Hepatocyte (in vitro differentiated cells): ENCODE measurements at regions not wholly inside any gene's neighbourhood (a gene's known extent, or its start where the extent isn't known, plus 50 kb on each side); places are given as distances from the start of the nearest gene placed in this dataset.

Experiments used
- DNase-seq: peaks from one replicate; pipeline ENCODE4 v3.0.0-alpha.2; 2016; ENCODE audit warnings: low spot score
- H2AFZ ChIP-seq: fragments of 200-600 bp; sonication (generic); 2 replicates; pipeline ENCODE4 v1.6.0; 2016; ENCODE audit warnings: antibody characterized with exemption, mild to moderate bottlenecking
- H3K27ac ChIP-seq: fragments of 200-600 bp; sonication (generic); 2 replicates; pipeline ENCODE4 v1.5.1; 2016; ENCODE audit warnings: mild to moderate bottlenecking
- H3K27me3 ChIP-seq: fragments of 200-600 bp; sonication (generic); 2 replicates; pipeline ENCODE4 v1.6.1; 2016
- H3K36me3 ChIP-seq: fragments of 200-600 bp; sonication (generic); replicated peaks from 2 replicates; pipeline ENCODE4 v1.5.1; 2016; ENCODE audit warnings: low read depth; ENCODE audit not compliant: insufficient read depth
- H3K4me1 ChIP-seq: fragments of 200-600 bp; sonication (generic); 2 replicates; pipeline ENCODE4 v1.5.1; 2016; ENCODE audit warnings: mild to moderate bottlenecking, moderate library complexity; ENCODE audit not compliant: insufficient read depth
- H3K4me2 ChIP-seq: fragments of 200-600 bp; sonication (generic); 2 replicates; pipeline ENCODE4 v1.6.0; 2016
- H3K4me3 ChIP-seq: fragments of 200-600 bp; sonication (generic); 2 replicates; pipeline ENCODE4 v1.5.1; 2016; ENCODE audit warnings: mild to moderate bottlenecking
- H3K79me2 ChIP-seq: fragments of 200-600 bp; sonication (generic); 2 replicates; pipeline ENCODE4 v1.6.0; 2017; ENCODE audit warnings: mild to moderate bottlenecking
- H3K9me2 ChIP-seq: fragments of 200-600 bp; sonication (generic); replicated peaks from 2 replicates; pipeline ENCODE4 v1.6.0; 2017; ENCODE audit warnings: mild to moderate bottlenecking; ENCODE audit not compliant: insufficient read depth
- H3K9me3 ChIP-seq: fragments of 200-600 bp; sonication (generic); 2 replicates; pipeline ENCODE4 v1.5.1; 2016; ENCODE audit warnings: low read depth, mild to moderate bottlenecking
- H4K20me1 ChIP-seq: fragments of 200-600 bp; sonication (generic); 2 replicates; pipeline ENCODE4 v1.6.0; 2016; ENCODE audit warnings: mild to moderate bottlenecking; ENCODE audit not compliant: insufficient read depth, poor library complexity, severe bottlenecking
- EZH2 ChIP-seq: fragments of 200-600 bp; sonication (generic); IDR thresholded peaks from 2 replicates; pipeline ENCODE4 v1.6.1; 2016; ENCODE audit warnings: antibody characterized with exemption, mild to moderate bottlenecking, borderline replicate concordance
- EZH2phosphoT487 ChIP-seq: fragments of 200-600 bp; sonication (generic); IDR thresholded peaks from one replicate; pipeline ENCODE4 v1.6.1; 2018; ENCODE audit warnings: antibody characterized with exemption, mild to moderate bottlenecking, low read depth, moderate library complexity; ENCODE audit not compliant: unreplicated experiment, severe bottlenecking
- WGBS: methylation state at CpG from one replicate; pipeline ENCODE4 v1.1.6; 2016; ENCODE audit warnings: low lambda C conversion rate; ENCODE audit errors: missing lambda C conversion rate; 5-methylcytosine and 5-hydroxymethylcytosine counted together
- TF ChIP-seq, protein P1 (sequence below): fragments of 200-600 bp; sonication (generic); IDR thresholded peaks from 2 replicates; pipeline ENCODE4 v1.5.1; 2016; ENCODE audit warnings: antibody characterized with exemption, mild to moderate bottlenecking; ENCODE audit not compliant: poor library complexity

DNA sequence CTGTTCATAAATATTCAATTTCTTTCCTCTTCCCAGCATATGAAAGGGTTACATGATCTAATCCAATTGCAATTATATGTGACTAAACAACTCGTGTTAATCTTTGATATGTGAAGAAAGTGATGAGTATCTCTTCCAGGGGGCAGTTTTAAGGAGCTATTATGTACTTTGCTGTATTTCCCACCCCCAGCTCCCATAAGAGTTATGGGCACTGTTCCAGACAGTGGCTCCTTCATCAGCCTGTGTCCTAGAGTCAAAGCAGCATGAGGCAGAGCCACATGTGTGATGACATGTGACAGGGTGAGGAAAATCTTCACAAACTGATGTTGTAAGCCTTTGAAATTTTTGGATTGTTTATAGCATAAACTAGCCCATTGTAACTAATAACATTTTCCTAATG, 315.4 kb downstream of the DIPK2A start:
- no peak for TF ChIP-seq EZH2phosphoT487
- TF ChIP-seq, protein P1, sequence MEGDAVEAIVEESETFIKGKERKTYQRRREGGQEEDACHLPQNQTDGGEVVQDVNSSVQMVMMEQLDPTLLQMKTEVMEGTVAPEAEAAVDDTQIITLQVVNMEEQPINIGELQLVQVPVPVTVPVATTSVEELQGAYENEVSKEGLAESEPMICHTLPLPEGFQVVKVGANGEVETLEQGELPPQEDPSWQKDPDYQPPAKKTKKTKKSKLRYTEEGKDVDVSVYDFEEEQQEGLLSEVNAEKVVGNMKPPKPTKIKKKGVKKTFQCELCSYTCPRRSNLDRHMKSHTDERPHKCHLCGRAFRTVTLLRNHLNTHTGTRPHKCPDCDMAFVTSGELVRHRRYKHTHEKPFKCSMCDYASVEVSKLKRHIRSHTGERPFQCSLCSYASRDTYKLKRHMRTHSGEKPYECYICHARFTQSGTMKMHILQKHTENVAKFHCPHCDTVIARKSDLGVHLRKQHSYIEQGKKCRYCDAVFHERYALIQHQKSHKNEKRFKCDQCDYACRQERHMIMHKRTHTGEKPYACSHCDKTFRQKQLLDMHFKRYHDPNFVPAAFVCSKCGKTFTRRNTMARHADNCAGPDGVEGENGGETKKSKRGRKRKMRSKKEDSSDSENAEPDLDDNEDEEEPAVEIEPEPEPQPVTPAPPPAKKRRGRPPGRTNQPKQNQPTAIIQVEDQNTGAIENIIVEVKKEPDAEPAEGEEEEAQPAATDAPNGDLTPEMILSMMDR: no peak
- Histone ChIP-seq H3K9me3 (no peaks in the 10 kb centered on the region), H3K9me2 (no peaks in the 10 kb centered on the region), H3K36me3 (no peaks in the 10 kb centered on the region), H3K27me3 (no peaks in the 10 kb centered on the region), H3K27ac (no peak overlapping the region), H3K4me3 (no peak overlapping the region), H4K20me1 (no peaks in the 10 kb centered on the region), H2AFZ (no peak overlapping the region), H3K4me1 (no peaks in the 10 kb centered on the region), H3K79me2 (no peaks in the 10 kb centered on the region), H3K4me2 (no peak overlapping the region)
- no peak for DNase-seq
- 47% methylated on average over 1 of the region's 1 CpG for WGBS

DNA sequence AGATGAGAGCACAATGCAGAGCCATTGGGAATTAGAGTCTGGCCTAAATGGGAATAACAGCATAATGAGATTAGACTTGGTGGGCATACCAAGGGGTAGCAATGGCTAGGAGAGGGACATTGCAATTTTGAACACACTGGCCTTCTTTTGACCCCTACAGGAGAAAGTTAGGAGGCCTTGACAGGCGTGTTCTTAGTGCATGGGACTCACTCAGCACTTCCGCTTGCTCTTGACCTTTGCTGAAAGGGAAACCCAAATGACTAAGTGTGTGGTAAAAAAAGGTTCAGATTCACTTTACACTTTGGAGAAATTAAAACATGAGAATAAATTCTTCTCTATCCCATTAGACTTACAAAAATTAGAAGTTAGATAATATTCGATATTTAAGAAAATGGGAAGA, 317.4 kb downstream of the DIPK2A start:
- Histone ChIP-seq H3K36me3 (no peaks in the 10 kb centered on the region), H3K27ac (no peak overlapping the region), H2AFZ (no peak overlapping the region), H4K20me1 (no peaks in the 10 kb centered on the region), H3K4me3 (no peak overlapping the region), H3K79me2 (no peaks in the 10 kb centered on the region), H3K9me2 (no peaks in the 10 kb centered on the region), H3K4me2 (no peak overlapping the region), H3K27me3 (no peaks in the 10 kb centered on the region), H3K4me1 (no peaks in the 10 kb centered on the region), H3K9me3 (no peaks in the 10 kb centered on the region)
- no peak for DNase-seq
- no peak for TF ChIP-seq EZH2
- TF ChIP-seq, protein P1: no peak
- TF ChIP-seq EZH2phosphoT487: no peak
- WGBS: 97% methylated on average over 3 of the region's 3 CpGs

DNA sequence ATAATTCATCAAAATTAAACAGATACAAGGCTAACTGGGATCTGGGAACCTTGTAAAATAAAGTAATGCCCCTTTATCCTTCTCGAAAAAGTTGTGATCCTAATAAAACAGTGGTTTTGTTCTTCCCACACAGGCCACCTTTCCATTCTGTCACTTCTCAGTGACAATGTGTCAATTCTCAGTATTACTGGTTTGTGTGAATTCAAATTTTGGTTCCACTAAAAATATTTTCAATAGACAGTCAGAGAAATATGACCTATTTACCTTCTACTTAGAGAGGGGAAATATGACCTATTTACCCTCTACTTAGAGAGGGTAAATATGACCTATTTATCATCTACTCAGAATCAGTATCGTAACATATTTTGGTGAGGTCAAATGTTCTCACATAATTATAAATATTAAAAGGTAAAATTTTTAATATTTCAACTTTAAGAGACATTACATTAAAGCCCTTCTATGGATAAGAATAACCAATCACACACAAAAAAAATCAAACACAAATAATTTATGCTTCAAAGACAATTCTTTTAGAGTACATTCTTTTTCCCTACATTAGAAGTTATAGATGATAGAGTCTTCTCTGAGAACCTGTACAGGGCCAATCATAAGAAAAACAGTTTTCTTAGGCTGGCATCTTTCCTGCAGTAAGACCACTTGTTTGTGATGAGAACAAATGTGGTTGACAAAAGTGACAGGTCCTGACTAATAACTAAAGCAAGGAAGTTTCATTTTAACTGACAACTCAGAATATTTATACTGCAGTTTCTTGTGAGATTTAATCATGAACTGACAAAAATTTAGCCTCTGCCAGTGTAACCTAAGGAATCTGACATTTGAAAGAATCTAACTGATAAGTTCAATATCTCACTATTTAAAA, 323.3 kb downstream of the DIPK2A start:
- H2AFZ ChIP-seq: peak overlapping the region; percentile 22
- peak overlapping the region; percentile 66 for H3K4me2 ChIP-seq
- DNase-seq: no peak
- peaks cover 6% of the 10 kb centered on the region for H3K4me1 ChIP-seq
- H3K36me3 ChIP-seq: no peaks in the 10 kb centered on the region
- no peaks in the 10 kb centered on the region for H3K79me2 ChIP-seq
- H3K9me2 ChIP-seq: no peaks in the 10 kb centered on the region
- no peaks in the 10 kb centered on the region for H4K20me1 ChIP-seq
- WGBS: 84% methylated on average over 2 of the region's 2 CpGs
- no peak overlapping the region for H3K4me3 ChIP-seq
- H3K27me3 ChIP-seq: no peaks in the 10 kb centered on the region
- no peaks in the 10 kb centered on the region for H3K9me3 ChIP-seq
- no peak for TF ChIP-seq EZH2phosphoT487
- no peak for TF ChIP-seq EZH2
- TF ChIP-seq, protein P1: no peak
- H3K27ac ChIP-seq: peak overlapping the region; percentile 70

DNA sequence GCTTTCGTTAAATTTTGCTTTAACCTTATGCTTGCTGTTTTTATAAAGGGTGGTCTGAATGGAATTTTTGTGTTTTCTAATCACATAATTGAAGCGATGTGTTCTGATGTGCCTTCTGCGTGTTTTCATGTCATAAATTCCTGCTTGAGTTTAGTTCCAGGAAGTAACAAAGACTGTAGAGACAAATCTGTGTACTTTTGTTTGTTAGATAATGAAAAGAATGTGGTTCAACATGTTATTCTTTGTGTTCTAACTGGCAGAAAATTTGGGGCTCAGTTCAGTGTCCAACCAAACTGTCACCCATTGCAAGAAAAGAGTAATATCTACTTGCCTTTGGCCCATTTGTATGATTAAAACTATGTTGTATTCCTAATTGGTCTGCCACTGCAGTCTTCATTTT, 324.0 kb downstream of the DIPK2A start:
- 25% methylated on average over 3 of the region's 3 CpGs for WGBS
- H3K27ac ChIP-seq: peak overlapping the region; percentile 70
- no peaks in the 10 kb centered on the region for H3K9me2 ChIP-seq
- TF ChIP-seq EZH2phosphoT487 (no peak), EZH2 (no peak)
- TF ChIP-seq, protein P1: no peak
- peak overlapping the region; percentile 66 for H3K4me2 ChIP-seq
- no peaks in the 10 kb centered on the region for H3K9me3 ChIP-seq
- peaks cover 6% of the 10 kb centered on the region for H3K4me1 ChIP-seq
- no peaks in the 10 kb centered on the region for H3K27me3 ChIP-seq
- no peaks in the 10 kb centered on the region for H3K79me2 ChIP-seq
- no peak overlapping the region for H3K4me3 ChIP-seq
- no peaks in the 10 kb centered on the region for H4K20me1 ChIP-seq
- no peak for DNase-seq
- H3K36me3 ChIP-seq: no peaks in the 10 kb centered on the region
- H2AFZ ChIP-seq: peak overlapping the region; percentile 22
